ENCODE measurements at regions not wholly inside any gene's neighbourhood (a gene's known extent, or its start where the extent isn't known, plus 50 kb on each side); places are given as distances from the start of the nearest gene placed in this dataset.
A peak's percentile ranks its signal among the peaks of the same experiment; 100 is the strongest.
"Not testable (repeated sequence)": the region's sequence is repeated elsewhere in the genome, so short reads cannot be mapped to it uniquely, and the experiment has no call there.

DNA sequence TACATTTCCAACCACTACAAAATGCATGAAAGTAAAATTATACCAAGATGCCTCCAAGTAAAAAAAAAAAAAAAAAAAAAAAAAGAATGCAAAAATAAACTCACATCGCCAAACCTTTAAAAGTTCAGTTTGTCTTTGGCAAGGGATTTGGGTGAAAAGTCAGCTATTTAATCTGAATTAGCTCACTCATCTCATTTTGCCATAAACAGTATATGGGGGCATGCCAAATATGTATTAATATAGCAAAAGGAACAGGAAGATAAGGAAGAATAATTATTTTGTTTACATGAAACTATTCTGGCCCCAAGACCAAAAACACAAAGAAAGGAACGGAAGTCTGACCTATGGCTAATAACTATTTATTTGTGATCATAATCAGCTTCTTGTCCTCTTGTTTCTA, 114.7 kb upstream of the SLC6A14 start:
- Histone ChIP-seq H2AFZ (ENCODE audit: low read length) (no peak overlapping the region), H3K79me2 (ENCODE audit: control insufficient read depth, insufficient read depth, low read length) (no peaks in the 10 kb centered on the region), H3K36me3 (ENCODE audit: control insufficient read depth, insufficient read depth, low read length) (no peaks in the 10 kb centered on the region), H3K4me2 (ENCODE audit: extremely low read depth, insufficient read depth, low read length) (no peak overlapping the region), H4K20me1 (ENCODE audit: control insufficient read depth, extremely low read depth, insufficient read depth, low read length) (no peaks in the 10 kb centered on the region), H3K9me3 (ENCODE audit: control insufficient read depth, insufficient read depth, low read depth, low read length) (no peaks in the 10 kb centered on the region), H3K4me3 (replicated peaks in 1 of 4; ENCODE audit: control extremely low read depth in 1 of 4, insufficient read depth in 1 of 4, low read depth in 3 of 4, low read length in 4 of 4) (no peak overlapping the region), H3K27me3 (ENCODE audit: control insufficient read depth, insufficient read depth, low read length) (no peaks in the 10 kb centered on the region), H3K9ac (ENCODE audit: insufficient read depth, low read length) (no peak overlapping the region), H3K27ac (ENCODE audit: insufficient read depth, low read length) (no peak overlapping the region), H3K4me1 (ENCODE audit: control insufficient read depth, extremely low read depth, insufficient read depth, low read length) (no peaks in the 10 kb centered on the region)
- no peak for TF ChIP-seq EZH2 (IDR thresholded peaks at IDR 0.05; ENCODE audit: low read length, missing control alignments)
- TF ChIP-seq, protein P1, sequence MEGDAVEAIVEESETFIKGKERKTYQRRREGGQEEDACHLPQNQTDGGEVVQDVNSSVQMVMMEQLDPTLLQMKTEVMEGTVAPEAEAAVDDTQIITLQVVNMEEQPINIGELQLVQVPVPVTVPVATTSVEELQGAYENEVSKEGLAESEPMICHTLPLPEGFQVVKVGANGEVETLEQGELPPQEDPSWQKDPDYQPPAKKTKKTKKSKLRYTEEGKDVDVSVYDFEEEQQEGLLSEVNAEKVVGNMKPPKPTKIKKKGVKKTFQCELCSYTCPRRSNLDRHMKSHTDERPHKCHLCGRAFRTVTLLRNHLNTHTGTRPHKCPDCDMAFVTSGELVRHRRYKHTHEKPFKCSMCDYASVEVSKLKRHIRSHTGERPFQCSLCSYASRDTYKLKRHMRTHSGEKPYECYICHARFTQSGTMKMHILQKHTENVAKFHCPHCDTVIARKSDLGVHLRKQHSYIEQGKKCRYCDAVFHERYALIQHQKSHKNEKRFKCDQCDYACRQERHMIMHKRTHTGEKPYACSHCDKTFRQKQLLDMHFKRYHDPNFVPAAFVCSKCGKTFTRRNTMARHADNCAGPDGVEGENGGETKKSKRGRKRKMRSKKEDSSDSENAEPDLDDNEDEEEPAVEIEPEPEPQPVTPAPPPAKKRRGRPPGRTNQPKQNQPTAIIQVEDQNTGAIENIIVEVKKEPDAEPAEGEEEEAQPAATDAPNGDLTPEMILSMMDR (conservative IDR thresholded peaks at IDR 0.05 in 1 of 2, IDR thresholded peaks at IDR 0.05 in 1 of 2; ENCODE audit: low read depth in 1 of 2, low read length in 2 of 2), result no peak
- peak in 1 of 2 donors; percentile 21 for DNase-seq (ENCODE audit: low read depth in 2 of 2)

DNA sequence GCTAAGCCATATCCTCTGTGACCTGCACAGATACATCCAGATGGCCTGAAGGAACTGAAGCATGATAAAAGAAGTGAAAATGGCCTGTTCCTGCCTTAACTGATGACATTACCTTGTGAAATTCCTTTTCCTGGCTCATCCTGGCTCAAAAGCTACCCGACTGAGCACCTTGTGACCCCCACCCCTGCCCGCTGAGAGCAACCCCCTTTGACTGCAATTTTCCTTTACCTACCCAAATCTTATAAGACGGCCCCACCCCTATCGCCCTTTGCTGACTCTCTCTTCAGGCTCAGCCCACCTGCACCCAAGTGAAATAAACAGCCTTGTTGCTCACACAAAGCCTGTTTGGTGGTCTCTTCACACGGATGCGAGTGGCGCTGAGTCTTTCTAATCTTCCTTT, 104.4 kb upstream of the SLC6A14 start:
- H4K20me1 ChIP-seq (ENCODE audit: control insufficient read depth, extremely low read depth, insufficient read depth, low read length); H3K4me1 ChIP-seq (ENCODE audit: control insufficient read depth, extremely low read depth, insufficient read depth, low read length); H3K9ac ChIP-seq (ENCODE audit: insufficient read depth, low read length); H3K9me3 ChIP-seq (ENCODE audit: control insufficient read depth, insufficient read depth, low read depth, low read length); H3K4me2 ChIP-seq (ENCODE audit: extremely low read depth, insufficient read depth, low read length); H3K27ac ChIP-seq (ENCODE audit: insufficient read depth, low read length); DNase-seq (ENCODE audit: low read depth in 2 of 2); H3K36me3 ChIP-seq (ENCODE audit: control insufficient read depth, insufficient read depth, low read length); H3K79me2 ChIP-seq (ENCODE audit: control insufficient read depth, insufficient read depth, low read length); H3K27me3 ChIP-seq (ENCODE audit: control insufficient read depth, insufficient read depth, low read length); H3K4me3 ChIP-seq (replicated peaks in 1 of 4; ENCODE audit: control extremely low read depth in 1 of 4, insufficient read depth in 1 of 4, low read depth in 3 of 4, low read length in 4 of 4); H2AFZ ChIP-seq (ENCODE audit: low read length): not testable (repeated sequence)

DNA sequence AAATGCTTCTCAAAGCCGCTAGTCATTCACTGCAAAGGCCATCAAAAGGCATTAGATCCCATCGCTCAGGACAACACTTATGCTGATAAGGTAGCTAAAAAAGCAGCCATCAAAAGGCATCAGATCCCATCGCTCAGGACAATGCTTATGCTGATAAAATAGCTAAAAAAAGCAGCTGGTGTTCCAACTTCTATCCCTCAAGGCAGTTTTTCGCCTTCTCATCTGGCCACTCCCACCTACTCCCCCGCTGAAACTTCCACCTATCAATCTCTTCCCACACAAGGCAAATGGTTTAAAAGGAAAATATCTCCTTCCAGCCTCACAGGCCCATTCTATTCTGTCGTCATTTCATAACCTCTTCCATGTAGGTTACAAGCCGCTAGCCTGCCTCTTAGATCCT, 101.6 kb upstream of the SLC6A14 start:
- H3K27ac ChIP-seq (ENCODE audit: insufficient read depth, low read length); DNase-seq (ENCODE audit: low read depth in 2 of 2); H3K9me3 ChIP-seq (ENCODE audit: control insufficient read depth, insufficient read depth, low read depth, low read length); H3K4me1 ChIP-seq (ENCODE audit: control insufficient read depth, extremely low read depth, insufficient read depth, low read length); H3K27me3 ChIP-seq (ENCODE audit: control insufficient read depth, insufficient read depth, low read length); H4K20me1 ChIP-seq (ENCODE audit: control insufficient read depth, extremely low read depth, insufficient read depth, low read length); H3K9ac ChIP-seq (ENCODE audit: insufficient read depth, low read length); H3K36me3 ChIP-seq (ENCODE audit: control insufficient read depth, insufficient read depth, low read length); H2AFZ ChIP-seq (ENCODE audit: low read length); H3K79me2 ChIP-seq (ENCODE audit: control insufficient read depth, insufficient read depth, low read length); H3K4me3 ChIP-seq (replicated peaks in 1 of 4; ENCODE audit: control extremely low read depth in 1 of 4, insufficient read depth in 1 of 4, low read depth in 3 of 4, low read length in 4 of 4); H3K4me2 ChIP-seq (ENCODE audit: extremely low read depth, insufficient read depth, low read length): not testable (repeated sequence)

DNA sequence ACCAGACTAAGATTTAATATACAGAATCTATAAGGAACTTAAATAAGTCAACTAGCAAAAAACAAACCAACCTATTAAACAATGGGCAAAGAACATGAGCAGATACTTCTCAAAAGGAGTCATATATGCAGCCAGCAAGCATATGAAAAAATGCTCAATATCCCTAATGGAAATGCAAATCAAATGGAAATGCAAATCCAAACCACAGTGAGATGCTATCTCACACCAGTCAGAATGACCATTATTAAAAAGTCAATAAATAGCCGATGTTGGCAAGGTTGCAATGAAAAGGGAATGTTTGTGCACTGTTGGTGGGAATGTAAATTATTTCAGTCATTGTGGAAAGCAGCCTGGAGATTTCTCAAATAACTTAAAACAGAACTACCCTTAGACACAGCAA, 97.0 kb upstream of the SLC6A14 start:
- H2AFZ ChIP-seq (ENCODE audit: low read length), result no peak overlapping the region
- H3K9me3 ChIP-seq (ENCODE audit: control insufficient read depth, insufficient read depth, low read depth, low read length), result no peaks in the 10 kb centered on the region
- H3K4me1 ChIP-seq (ENCODE audit: control insufficient read depth, extremely low read depth, insufficient read depth, low read length), result no peaks in the 10 kb centered on the region
- H3K9ac ChIP-seq (ENCODE audit: insufficient read depth, low read length), result no peak overlapping the region
- no peak overlapping the region for H3K27ac ChIP-seq (ENCODE audit: insufficient read depth, low read length)
- H3K4me2 ChIP-seq (ENCODE audit: extremely low read depth, insufficient read depth, low read length), result no peak overlapping the region
- DNase-seq (ENCODE audit: low read depth in 2 of 2), result peak in 1 of 2 donors; percentile 1
- H3K79me2 ChIP-seq (ENCODE audit: control insufficient read depth, insufficient read depth, low read length), result no peaks in the 10 kb centered on the region
- no peaks in the 10 kb centered on the region for H3K27me3 ChIP-seq (ENCODE audit: control insufficient read depth, insufficient read depth, low read length)
- no peak overlapping the region for H3K4me3 ChIP-seq (replicated peaks in 1 of 4; ENCODE audit: control extremely low read depth in 1 of 4, insufficient read depth in 1 of 4, low read depth in 3 of 4, low read length in 4 of 4)
- TF ChIP-seq EZH2 (IDR thresholded peaks at IDR 0.05; ENCODE audit: low read length, missing control alignments), result no peak
- TF ChIP-seq, protein P1 (conservative IDR thresholded peaks at IDR 0.05 in 1 of 2, IDR thresholded peaks at IDR 0.05 in 1 of 2; ENCODE audit: low read depth in 1 of 2, low read length in 2 of 2), result no peak
- H4K20me1 ChIP-seq (ENCODE audit: control insufficient read depth, extremely low read depth, insufficient read depth, low read length), result peaks cover 1% of the 10 kb centered on the region
- no peaks in the 10 kb centered on the region for H3K36me3 ChIP-seq (ENCODE audit: control insufficient read depth, insufficient read depth, low read length)
